ENCODE measurements at regions not wholly inside any gene's neighbourhood (a gene's known extent, or its start where the extent isn't known, plus 50 kb on each side); places are given as distances from the start of the nearest gene placed in this dataset.
"Not testable (repeated sequence)": the region's sequence is repeated elsewhere in the genome, so short reads cannot be mapped to it uniquely, and the experiment has no call there.

- H3K27me3 ChIP-seq (ENCODE audit: low read depth, low read length); H3K4me3 ChIP-seq (ENCODE audit: low read depth in 1 of 2, low read length in 2 of 2); H3K9me3 ChIP-seq (ENCODE audit: control insufficient read depth in 1 of 2, low read length in 2 of 2); H3K4me1 ChIP-seq (ENCODE audit: control insufficient read depth in 1 of 2, insufficient read depth in 2 of 2, low read length in 2 of 2); H3K36me3 ChIP-seq (ENCODE audit: control insufficient read depth in 1 of 2, insufficient read depth in 2 of 2, low read length in 2 of 2); H3K27ac ChIP-seq (ENCODE audit: low read length): not testable (repeated sequence)
These were observed 5425.8 kb upstream of the TPTE start for GRCh38 chr21:5095628-5096027.

GRCh38 chr21:5098010-5098743 lies 5423.2 kb upstream of the TPTE start:
- H3K27ac ChIP-seq (ENCODE audit: low read length); H3K27me3 ChIP-seq (ENCODE audit: low read depth, low read length); H3K36me3 ChIP-seq (ENCODE audit: control insufficient read depth in 1 of 2, insufficient read depth in 2 of 2, low read length in 2 of 2); H3K9me3 ChIP-seq (ENCODE audit: control insufficient read depth in 1 of 2, low read length in 2 of 2); H3K4me3 ChIP-seq (ENCODE audit: low read depth in 1 of 2, low read length in 2 of 2); H3K4me1 ChIP-seq (ENCODE audit: control insufficient read depth in 1 of 2, insufficient read depth in 2 of 2, low read length in 2 of 2): not testable (repeated sequence)

- not testable (repeated sequence) for H3K36me3 ChIP-seq (ENCODE audit: control insufficient read depth in 1 of 2, insufficient read depth in 2 of 2, low read length in 2 of 2); H3K27me3 ChIP-seq (ENCODE audit: low read depth, low read length); H3K27ac ChIP-seq (ENCODE audit: low read length); H3K4me3 ChIP-seq (ENCODE audit: low read depth in 1 of 2, low read length in 2 of 2); H3K4me1 ChIP-seq (ENCODE audit: control insufficient read depth in 1 of 2, insufficient read depth in 2 of 2, low read length in 2 of 2); H3K9me3 ChIP-seq (ENCODE audit: control insufficient read depth in 1 of 2, low read length in 2 of 2)
These were observed 5420.7 kb upstream of the TPTE start for GRCh38 chr21:5100604-5101174.

GRCh38 chr21:5101749-5102148 lies 5419.6 kb upstream of the TPTE start:
- H3K27ac ChIP-seq (ENCODE audit: low read length); H3K36me3 ChIP-seq (ENCODE audit: control insufficient read depth in 1 of 2, insufficient read depth in 2 of 2, low read length in 2 of 2); H3K27me3 ChIP-seq (ENCODE audit: low read depth, low read length): not testable (repeated sequence)

GRCh38 chr21:5103880-5104561 lies 5417.4 kb upstream of the TPTE start:
- not testable (repeated sequence) for H3K9me3 ChIP-seq (ENCODE audit: control insufficient read depth in 1 of 2, low read length in 2 of 2); H3K27ac ChIP-seq (ENCODE audit: low read length); H3K27me3 ChIP-seq (ENCODE audit: low read depth, low read length); H3K4me3 ChIP-seq (ENCODE audit: low read depth in 1 of 2, low read length in 2 of 2); H3K36me3 ChIP-seq (ENCODE audit: control insufficient read depth in 1 of 2, insufficient read depth in 2 of 2, low read length in 2 of 2); H3K4me1 ChIP-seq (ENCODE audit: control insufficient read depth in 1 of 2, insufficient read depth in 2 of 2, low read length in 2 of 2)

More at GRCh38 chr21:5101749-5102148, 5419.6 kb upstream of the TPTE start:
- not testable (repeated sequence) for H3K4me1 ChIP-seq (ENCODE audit: control insufficient read depth in 1 of 2, insufficient read depth in 2 of 2, low read length in 2 of 2); H3K4me3 ChIP-seq (ENCODE audit: low read depth in 1 of 2, low read length in 2 of 2); H3K9me3 ChIP-seq (ENCODE audit: control insufficient read depth in 1 of 2, low read length in 2 of 2)

- not testable (repeated sequence) for H3K36me3 ChIP-seq (ENCODE audit: control insufficient read depth in 1 of 2, insufficient read depth in 2 of 2, low read length in 2 of 2); H3K27me3 ChIP-seq (ENCODE audit: low read depth, low read length); H3K9me3 ChIP-seq (ENCODE audit: control insufficient read depth in 1 of 2, low read length in 2 of 2); H3K27ac ChIP-seq (ENCODE audit: low read length); H3K4me1 ChIP-seq (ENCODE audit: control insufficient read depth in 1 of 2, insufficient read depth in 2 of 2, low read length in 2 of 2); H3K4me3 ChIP-seq (ENCODE audit: low read depth in 1 of 2, low read length in 2 of 2)
These were observed 5416.8 kb upstream of the TPTE start for GRCh38 chr21:5104562-5104928.

- H3K36me3 ChIP-seq (ENCODE audit: control insufficient read depth in 1 of 2, insufficient read depth in 2 of 2, low read length in 2 of 2); H3K4me1 ChIP-seq (ENCODE audit: control insufficient read depth in 1 of 2, insufficient read depth in 2 of 2, low read length in 2 of 2); H3K27me3 ChIP-seq (ENCODE audit: low read depth, low read length); H3K4me3 ChIP-seq (ENCODE audit: low read depth in 1 of 2, low read length in 2 of 2); H3K27ac ChIP-seq (ENCODE audit: low read length); H3K9me3 ChIP-seq (ENCODE audit: control insufficient read depth in 1 of 2, low read length in 2 of 2): not testable (repeated sequence)
These were observed 5415.3 kb upstream of the TPTE start for GRCh38 chr21:5105939-5106708.

GRCh38 chr21:5106767-5107464 lies 5414.5 kb upstream of the TPTE start:
- H3K9me3 ChIP-seq (ENCODE audit: control insufficient read depth in 1 of 2, low read length in 2 of 2); H3K36me3 ChIP-seq (ENCODE audit: control insufficient read depth in 1 of 2, insufficient read depth in 2 of 2, low read length in 2 of 2); H3K4me1 ChIP-seq (ENCODE audit: control insufficient read depth in 1 of 2, insufficient read depth in 2 of 2, low read length in 2 of 2); H3K4me3 ChIP-seq (ENCODE audit: low read depth in 1 of 2, low read length in 2 of 2); H3K27me3 ChIP-seq (ENCODE audit: low read depth, low read length); H3K27ac ChIP-seq (ENCODE audit: low read length): not testable (repeated sequence)

GRCh38 chr21:5107637-5108036 lies 5413.7 kb upstream of the TPTE start:
- H3K27ac ChIP-seq (ENCODE audit: low read length); H3K27me3 ChIP-seq (ENCODE audit: low read depth, low read length); H3K4me1 ChIP-seq (ENCODE audit: control insufficient read depth in 1 of 2, insufficient read depth in 2 of 2, low read length in 2 of 2); H3K9me3 ChIP-seq (ENCODE audit: control insufficient read depth in 1 of 2, low read length in 2 of 2); H3K36me3 ChIP-seq (ENCODE audit: control insufficient read depth in 1 of 2, insufficient read depth in 2 of 2, low read length in 2 of 2); H3K4me3 ChIP-seq (ENCODE audit: low read depth in 1 of 2, low read length in 2 of 2): not testable (repeated sequence)

- H3K27ac ChIP-seq (ENCODE audit: low read length); H3K9me3 ChIP-seq (ENCODE audit: control insufficient read depth in 1 of 2, low read length in 2 of 2); H3K4me3 ChIP-seq (ENCODE audit: low read depth in 1 of 2, low read length in 2 of 2): not testable (repeated sequence)
These were observed 5413.2 kb upstream of the TPTE start for GRCh38 chr21:5108048-5108775.

GRCh38 chr21:5111197-5111596 lies 5410.2 kb upstream of the TPTE start:
- not testable (repeated sequence) for H3K27ac ChIP-seq (ENCODE audit: low read length); H3K9me3 ChIP-seq (ENCODE audit: control insufficient read depth in 1 of 2, low read length in 2 of 2); H3K36me3 ChIP-seq (ENCODE audit: control insufficient read depth in 1 of 2, insufficient read depth in 2 of 2, low read length in 2 of 2); H3K4me1 ChIP-seq (ENCODE audit: control insufficient read depth in 1 of 2, insufficient read depth in 2 of 2, low read length in 2 of 2); H3K4me3 ChIP-seq (ENCODE audit: low read depth in 1 of 2, low read length in 2 of 2); H3K27me3 ChIP-seq (ENCODE audit: low read depth, low read length)

More at GRCh38 chr21:5108048-5108775, 5413.2 kb upstream of the TPTE start:
- H3K36me3 ChIP-seq (ENCODE audit: control insufficient read depth in 1 of 2, insufficient read depth in 2 of 2, low read length in 2 of 2); H3K27me3 ChIP-seq (ENCODE audit: low read depth, low read length); H3K4me1 ChIP-seq (ENCODE audit: control insufficient read depth in 1 of 2, insufficient read depth in 2 of 2, low read length in 2 of 2): not testable (repeated sequence)

Data from muscle layer of duodenum (tissue), 2 donors.